DND-41 (cell line): ENCODE measurements at regions not wholly inside any gene's neighbourhood (a gene's known extent, or its start where the extent isn't known, plus 50 kb on each side); places are given as distances from the start of the nearest gene placed in this dataset.

Source experiments
- ATAC-seq: fragments of 200-7000 bp; cut with Tn5 transposase; 3 replicates; pipeline ENCODE4 v1.9.1; 2021; ENCODE audit warnings: low read depth; ENCODE audit not compliant: insufficient read depth
- DNase-seq: peaks from one replicate; pipeline ENCODE4 v3.0.0-alpha.2; 2020
- H2AFZ ChIP-seq: 2 replicates; pipeline ENCODE4 v1.6.0; 2012; ENCODE audit warnings: low read depth, low read length
- H3K27ac ChIP-seq: 2 replicates; pipeline ENCODE4 v1.5.1; 2012; ENCODE audit warnings: low read length, inconsistent platforms
- H3K27me3 ChIP-seq: fragments of 200-600 bp; sonication (generic); 2 replicates; pipeline ENCODE4 v1.6.0; 2012; ENCODE audit warnings: low read length, mild to moderate bottlenecking, inconsistent platforms; ENCODE audit not compliant: insufficient read depth, poor library complexity
- H3K36me3 ChIP-seq: 2 replicates; pipeline ENCODE4 v1.5.1; 2012; ENCODE audit warnings: low read length, inconsistent platforms; ENCODE audit not compliant: insufficient read depth
- H3K4me1 ChIP-seq: 2 replicates; pipeline ENCODE4 v1.5.1; 2012; ENCODE audit warnings: mild to moderate bottlenecking, low read length; ENCODE audit not compliant: insufficient read depth
- H3K4me2 ChIP-seq: 2 replicates; pipeline ENCODE4 v1.6.0; 2012; ENCODE audit warnings: mild to moderate bottlenecking, moderate library complexity, low read length, inconsistent platforms; ENCODE audit not compliant: insufficient read depth
- H3K4me3 ChIP-seq, 2 experiments: fragments of 200-600 bp in 1 of 2; shearing (Covaris generic) in 1 of 2; 2 replicates each; pipeline ENCODE4 v1.5.1; 2012 to 2016; ENCODE audit warnings: inconsistent platforms in 2 of 2, low read length in 2 of 2, mild to moderate bottlenecking in 2 of 2, low read depth in 1 of 2, moderate library complexity in 1 of 2
- H3K79me2 ChIP-seq: 2 replicates; pipeline ENCODE4 v1.6.0; 2012; ENCODE audit warnings: low read length, inconsistent platforms; ENCODE audit not compliant: insufficient read depth
- H3K9ac ChIP-seq: 2 replicates; pipeline ENCODE4 v1.6.0; 2012; ENCODE audit warnings: low read depth, mild to moderate bottlenecking, inconsistent platforms, low read length, moderate library complexity
- H3K9me3 ChIP-seq: 2 replicates; pipeline ENCODE4 v1.5.1; 2012; ENCODE audit warnings: low read length, moderate library complexity, mild to moderate bottlenecking, inconsistent platforms; ENCODE audit not compliant: insufficient read depth, severe bottlenecking
- H4K20me1 ChIP-seq: 2 replicates; pipeline ENCODE4 v1.6.0; 2012; ENCODE audit warnings: low read length; ENCODE audit not compliant: insufficient read depth
- CTCF ChIP-seq: IDR thresholded peaks from 2 replicates; pipeline ENCODE4 v1.5.1; 2012; ENCODE audit warnings: borderline replicate concordance, low read length, moderate library complexity, mild to moderate bottlenecking; ENCODE audit not compliant: poor library complexity, severe bottlenecking; ENCODE audit errors: extremely low read depth
- EZH2 ChIP-seq: IDR thresholded peaks from 3 replicates; pipeline ENCODE4 v1.6.1; 2012; ENCODE audit warnings: borderline replicate concordance, low read depth, mild to moderate bottlenecking, moderate library complexity, low read length, inconsistent platforms; ENCODE audit not compliant: severe bottlenecking

GRCh38 chr1:182275271-182275670 is 116.3 kb downstream of the GLUL start:
- no peaks in the 10 kb centered on the region for H3K9me3 ChIP-seq
- H3K9ac ChIP-seq: no peak overlapping the region
- H3K27me3 ChIP-seq: no peaks in the 10 kb centered on the region
- no peak overlapping the region for H2AFZ ChIP-seq
- no peak for TF ChIP-seq EZH2
- no peak for TF ChIP-seq CTCF
- no peak overlapping the region for H3K27ac ChIP-seq
- no peaks in the 10 kb centered on the region for H3K79me2 ChIP-seq
- DNase-seq (no peak), ATAC-seq (no peak)
- no peaks in the 10 kb centered on the region for H4K20me1 ChIP-seq
- H3K4me3 ChIP-seq: no peak overlapping the region
- H3K4me2 ChIP-seq: no peak overlapping the region
- H3K36me3 ChIP-seq: no peaks in the 10 kb centered on the region
- no peaks in the 10 kb centered on the region for H3K4me1 ChIP-seq

GRCh38 chr1:182274618-182275017 is 117.0 kb downstream of the GLUL start:
- ATAC-seq: no peak
- Histone ChIP-seq H4K20me1 (no peaks in the 10 kb centered on the region), H3K9ac (no peak overlapping the region), H3K9me3 (no peaks in the 10 kb centered on the region), H3K4me2 (no peak overlapping the region), H3K4me1 (no peaks in the 10 kb centered on the region), H2AFZ (0 out of 2 replicates have a peak overlapping the region, but pooled peaks have one; percentile 40), H3K36me3 (no peaks in the 10 kb centered on the region), H3K4me3 (no peak overlapping the region), H3K79me2 (no peaks in the 10 kb centered on the region), H3K27me3 (no peaks in the 10 kb centered on the region), H3K27ac (no peak overlapping the region)
- no peak for DNase-seq
- TF ChIP-seq CTCF (no peak), EZH2 (no peak)

GRCh38 chr1:182270731-182271130 is 120.9 kb downstream of the GLUL start:
- no peak overlapping the region for H2AFZ ChIP-seq
- no peaks in the 10 kb centered on the region for H3K36me3 ChIP-seq
- H3K27me3 ChIP-seq: no peaks in the 10 kb centered on the region
- H3K9ac ChIP-seq: no peak overlapping the region
- H3K27ac ChIP-seq: no peak overlapping the region
- ATAC-seq (no peak), DNase-seq (no peak)
- H3K9me3 ChIP-seq: no peaks in the 10 kb centered on the region
- H4K20me1 ChIP-seq: no peaks in the 10 kb centered on the region
- peaks cover 8% of the 10 kb centered on the region for H3K4me1 ChIP-seq
- TF ChIP-seq CTCF: no peak
- no peak for TF ChIP-seq EZH2
- H3K4me3 ChIP-seq: no peak overlapping the region
- no peaks in the 10 kb centered on the region for H3K79me2 ChIP-seq
- H3K4me2 ChIP-seq: no peak overlapping the region

- H3K27me3 ChIP-seq: no peaks in the 10 kb centered on the region
- ATAC-seq: no peak
- TF ChIP-seq EZH2 (no peak), CTCF (no peak)
- H3K4me1 ChIP-seq: peaks cover 8% of the 10 kb centered on the region
- no peak for DNase-seq
- H3K4me2 ChIP-seq: no peak overlapping the region
- no peak overlapping the region for H3K4me3 ChIP-seq
- H2AFZ ChIP-seq: peak overlapping the region; percentile 35; the same call in 1 of the 2 replicates
- H3K27ac ChIP-seq: no peak overlapping the region
- no peaks in the 10 kb centered on the region for H3K9me3 ChIP-seq
- no peaks in the 10 kb centered on the region for H4K20me1 ChIP-seq
- no peaks in the 10 kb centered on the region for H3K79me2 ChIP-seq
- H3K9ac ChIP-seq: no peak overlapping the region
- H3K36me3 ChIP-seq: no peaks in the 10 kb centered on the region
Observed at GRCh38 chr1:182269097-182269496, 122.5 kb downstream of the GLUL start.
